ENCODE measurements at regions not wholly inside any gene's neighbourhood (a gene's known extent, or its start where the extent isn't known, plus 50 kb on each side); places are given as distances from the start of the nearest gene placed in this dataset.

- TF ChIP-seq CTCF (conservative IDR thresholded peaks at IDR 0.05) (no peak), EZH2 (IDR thresholded peaks at IDR 0.05; ENCODE audit: low read depth) (no peak)
These were observed 145.5 kb upstream of the POGK start for GRCh38 chr1:166693673-166694297.
